ENCODE measurements at regions not wholly inside any gene's neighbourhood (a gene's known extent, or its start where the extent isn't known, plus 50 kb on each side); places are given as distances from the start of the nearest gene placed in this dataset.

DNA sequence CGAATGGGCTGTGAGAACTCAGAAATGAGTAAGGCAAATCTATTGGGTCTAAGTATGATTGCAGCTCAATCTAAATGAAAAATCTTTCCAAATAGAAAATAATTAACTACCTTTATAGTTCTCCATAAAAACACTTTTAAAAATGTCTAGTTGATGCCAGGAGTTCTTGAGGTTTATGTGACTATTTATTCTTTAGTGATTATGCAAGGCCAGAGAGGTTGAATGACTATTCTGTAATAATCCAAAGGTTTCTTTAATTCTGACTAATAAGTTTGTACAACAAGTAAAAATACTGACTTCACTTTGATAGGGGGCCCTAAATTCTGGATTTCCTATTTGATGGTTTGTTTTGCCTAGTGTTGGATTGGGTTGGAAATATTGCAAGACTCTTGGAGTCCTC is 461.2 kb downstream of the EPM2A start:
- no peak for TF ChIP-seq ZFX (IDR thresholded peaks at IDR 0.05)
- TF ChIP-seq, protein P1, sequence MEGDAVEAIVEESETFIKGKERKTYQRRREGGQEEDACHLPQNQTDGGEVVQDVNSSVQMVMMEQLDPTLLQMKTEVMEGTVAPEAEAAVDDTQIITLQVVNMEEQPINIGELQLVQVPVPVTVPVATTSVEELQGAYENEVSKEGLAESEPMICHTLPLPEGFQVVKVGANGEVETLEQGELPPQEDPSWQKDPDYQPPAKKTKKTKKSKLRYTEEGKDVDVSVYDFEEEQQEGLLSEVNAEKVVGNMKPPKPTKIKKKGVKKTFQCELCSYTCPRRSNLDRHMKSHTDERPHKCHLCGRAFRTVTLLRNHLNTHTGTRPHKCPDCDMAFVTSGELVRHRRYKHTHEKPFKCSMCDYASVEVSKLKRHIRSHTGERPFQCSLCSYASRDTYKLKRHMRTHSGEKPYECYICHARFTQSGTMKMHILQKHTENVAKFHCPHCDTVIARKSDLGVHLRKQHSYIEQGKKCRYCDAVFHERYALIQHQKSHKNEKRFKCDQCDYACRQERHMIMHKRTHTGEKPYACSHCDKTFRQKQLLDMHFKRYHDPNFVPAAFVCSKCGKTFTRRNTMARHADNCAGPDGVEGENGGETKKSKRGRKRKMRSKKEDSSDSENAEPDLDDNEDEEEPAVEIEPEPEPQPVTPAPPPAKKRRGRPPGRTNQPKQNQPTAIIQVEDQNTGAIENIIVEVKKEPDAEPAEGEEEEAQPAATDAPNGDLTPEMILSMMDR (conservative IDR thresholded peaks at IDR 0.05), result no peak
- H3K27ac ChIP-seq, result no peak overlapping the region

DNA sequence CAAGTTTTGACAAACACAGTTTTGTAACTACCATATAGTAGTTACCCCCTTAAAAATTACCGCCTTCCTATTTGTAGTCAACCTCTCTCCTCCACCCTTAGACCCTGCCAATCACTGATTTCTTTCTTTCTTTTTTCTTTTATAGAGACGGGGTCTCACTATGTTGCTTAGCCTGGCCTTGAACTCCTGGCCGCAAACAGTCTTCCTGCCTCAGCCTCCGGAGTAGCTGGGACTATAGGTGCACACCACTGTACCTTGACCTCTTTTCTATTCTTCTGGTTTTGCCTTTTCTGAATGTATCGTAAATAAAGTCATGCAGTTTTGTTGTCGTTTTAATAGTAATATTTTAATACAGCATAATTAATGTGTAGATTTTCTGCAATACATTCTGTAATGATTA is 460.3 kb downstream of the EPM2A start:
- no peak overlapping the region for H3K27ac ChIP-seq
- TF ChIP-seq, protein P1 (conservative IDR thresholded peaks at IDR 0.05), result no peak
- no peak for TF ChIP-seq ZFX (IDR thresholded peaks at IDR 0.05)

DNA sequence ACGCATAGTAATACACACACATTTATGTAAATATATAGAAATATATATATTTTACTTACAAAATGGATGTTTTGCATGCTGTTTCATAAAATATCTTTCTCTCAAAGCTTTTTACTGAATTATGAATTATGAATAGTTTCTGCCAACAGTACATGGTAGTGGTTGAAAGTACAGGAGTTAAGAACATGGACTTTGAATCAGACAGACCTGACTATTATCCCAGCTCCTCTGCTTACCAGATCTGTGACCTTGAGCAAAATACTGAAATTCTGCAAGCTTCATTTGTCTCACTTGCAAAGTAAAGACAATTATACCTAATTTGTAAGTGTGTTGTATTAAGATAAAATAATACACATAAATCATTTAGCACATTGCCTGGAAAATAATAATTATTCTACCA is 459.5 kb downstream of the EPM2A start:
- H3K27ac ChIP-seq, result no peak overlapping the region
- no peak for TF ChIP-seq ZFX (IDR thresholded peaks at IDR 0.05)
- TF ChIP-seq, protein P1 (conservative IDR thresholded peaks at IDR 0.05), result no peak

DNA sequence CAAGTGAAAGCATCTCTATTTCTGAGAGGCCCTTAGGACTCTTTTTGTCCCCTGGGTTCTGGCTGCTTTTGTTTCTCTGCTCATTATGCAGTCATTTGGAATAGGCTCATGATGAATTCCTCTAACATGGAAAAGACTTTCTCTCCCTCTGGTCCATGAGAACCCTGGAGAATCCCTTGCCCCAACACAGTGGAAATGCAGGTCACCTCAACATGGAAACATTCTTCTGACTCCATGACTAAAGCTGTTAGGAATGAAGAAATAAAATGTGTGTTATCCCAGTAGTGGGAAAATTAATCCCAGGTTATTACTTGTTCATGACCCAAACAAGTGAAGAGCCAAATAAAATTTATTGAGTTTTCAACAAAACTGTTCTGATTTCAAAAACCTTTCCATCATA is 458.6 kb downstream of the EPM2A start:
- H3K27ac ChIP-seq, result no peak overlapping the region
- TF ChIP-seq ZFX (IDR thresholded peaks at IDR 0.05), result no peak
- TF ChIP-seq, protein P1 (conservative IDR thresholded peaks at IDR 0.05), result no peak

DNA sequence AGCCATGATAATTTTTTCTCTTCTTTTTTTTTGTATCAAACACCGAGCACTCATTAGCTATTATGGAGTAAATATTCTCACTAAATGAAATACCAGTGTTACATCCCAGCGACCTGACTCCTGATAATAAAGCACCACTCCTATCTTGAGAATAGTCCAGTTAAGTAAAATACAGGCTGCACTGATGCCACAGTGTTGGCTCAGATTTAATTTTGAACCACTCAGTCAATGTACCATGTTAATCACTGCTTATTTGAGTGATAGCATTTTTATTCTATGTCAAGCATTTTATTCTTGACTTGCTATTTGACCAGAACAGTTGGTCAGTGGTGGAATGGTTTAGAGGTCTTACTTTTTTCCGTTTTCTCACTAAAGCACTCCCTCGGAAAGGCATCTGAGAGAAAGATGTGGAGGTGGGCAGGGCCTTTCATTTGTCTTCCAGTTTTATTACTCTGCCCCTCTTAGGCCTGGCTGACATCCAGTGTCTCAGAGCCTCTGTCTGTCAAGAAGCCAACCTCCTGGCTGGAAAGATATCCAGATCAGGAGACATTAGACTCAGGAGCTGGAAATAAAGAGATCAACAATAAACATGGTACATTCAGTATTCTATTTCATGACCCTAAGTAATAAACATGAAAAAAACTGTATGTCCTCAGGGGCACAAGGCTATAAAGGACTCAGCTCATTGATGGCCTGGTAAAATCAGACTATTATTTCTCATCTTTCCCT is 457.8 kb downstream of the EPM2A start:
- H3K27ac ChIP-seq, result no peak overlapping the region
- TF ChIP-seq ZFX (IDR thresholded peaks at IDR 0.05), result no peak
- TF ChIP-seq, protein P1 (conservative IDR thresholded peaks at IDR 0.05), result no peak

DNA sequence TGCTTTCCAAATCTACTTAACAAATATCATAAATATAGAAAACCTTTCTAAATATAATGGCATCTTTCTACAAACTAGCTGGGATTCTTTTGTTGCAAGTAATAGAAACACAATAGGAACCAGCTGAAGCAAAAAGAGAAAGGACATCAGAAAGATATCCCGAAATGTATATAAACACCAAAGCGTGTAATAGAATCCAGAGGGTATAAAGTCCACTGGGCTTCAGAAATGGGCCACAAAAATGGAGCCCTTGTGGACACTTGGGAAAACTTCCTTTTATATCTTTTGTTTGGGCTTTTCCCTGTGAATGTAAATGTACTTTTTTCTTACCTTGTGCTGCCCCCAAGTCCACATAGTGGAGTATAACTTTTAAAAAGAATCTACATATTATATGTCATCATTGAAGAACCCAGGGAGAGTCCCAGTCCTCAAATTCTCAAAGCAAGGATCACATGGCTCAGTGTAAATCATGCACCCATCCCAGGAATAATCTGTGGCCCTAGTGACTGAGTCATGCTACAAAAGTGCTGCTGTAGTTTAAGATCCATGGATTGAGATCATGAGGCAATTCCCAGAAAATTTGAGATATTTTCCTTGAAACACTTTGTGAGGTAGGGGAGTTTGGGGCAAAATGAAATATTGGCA is 457.0 kb downstream of the EPM2A start:
- no peak overlapping the region for H3K27ac ChIP-seq
- no peak for TF ChIP-seq ZFX (IDR thresholded peaks at IDR 0.05)
- TF ChIP-seq, protein P1 (conservative IDR thresholded peaks at IDR 0.05), result no peak

DNA sequence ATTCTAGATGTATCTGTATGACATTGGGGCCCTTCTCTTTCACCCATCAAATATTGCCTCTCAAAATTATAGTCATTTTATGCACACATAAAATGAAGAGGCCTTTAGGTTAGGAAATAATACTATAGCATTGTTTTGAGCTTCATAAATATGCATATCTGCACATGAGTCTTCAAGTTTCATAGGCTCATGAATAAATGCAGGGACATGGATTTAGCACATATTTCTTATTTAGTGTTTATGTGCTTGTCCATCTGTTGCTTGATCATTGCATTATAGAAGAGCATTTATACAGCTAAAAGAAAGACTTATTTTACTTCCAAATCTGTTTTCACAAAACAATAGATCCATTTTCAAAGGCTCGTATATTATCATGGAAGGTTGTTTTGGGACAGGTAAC is 455.8 kb downstream of the EPM2A start:
- TF ChIP-seq, protein P1 (conservative IDR thresholded peaks at IDR 0.05), result no peak
- no peak for TF ChIP-seq ZFX (IDR thresholded peaks at IDR 0.05)
- no peak overlapping the region for H3K27ac ChIP-seq

Measured in C4-2B (cell line).